VCaP (cell line): ENCODE measurements at regions not wholly inside any gene's neighbourhood (a gene's known extent, or its start where the extent isn't known, plus 50 kb on each side); places are given as distances from the start of the nearest gene placed in this dataset.

Experiments used
- H3K27ac ChIP-seq: fragments of 450-650 bp; 2 replicates; pipeline ENCODE4 v1.5.1; 2017
- CTCF ChIP-seq: fragments of 450-650 bp; conservative IDR thresholded peaks from 2 replicates; pipeline ENCODE4 v1.5.1; 2017; ENCODE audit warnings: mild to moderate bottlenecking, moderate library complexity

DNA sequence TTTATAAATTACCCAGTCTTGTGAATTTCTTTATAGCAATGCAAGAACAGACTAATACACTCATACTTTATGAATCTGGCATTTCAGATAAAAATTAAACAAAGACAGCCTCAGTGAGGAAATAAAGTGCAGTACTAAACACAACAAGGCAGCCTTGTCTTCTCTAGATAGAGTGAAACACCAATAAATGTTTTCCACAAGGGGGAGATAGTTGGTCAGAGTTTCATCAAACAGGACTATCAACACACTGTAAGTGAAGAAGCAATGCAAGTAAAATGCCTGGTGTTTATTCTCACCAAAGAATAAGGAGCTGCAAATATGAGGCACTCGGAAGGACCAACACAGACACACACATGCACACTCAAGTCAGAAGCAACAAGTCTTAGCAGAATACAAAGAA, 62.8 kb downstream of the FAM9B start:
- TF ChIP-seq CTCF, result peak; percentile 65
- no peak overlapping the region for H3K27ac ChIP-seq

- H3K27ac ChIP-seq, result no peak overlapping the region
- TF ChIP-seq CTCF, result no peak
Observed at GRCh38 chrX:8969378-8969777, 64.5 kb downstream of the FAM9B start.

- TF ChIP-seq CTCF, result no peak
- H3K27ac ChIP-seq, result no peak overlapping the region
Observed at GRCh38 chrX:8967461-8967860, 66.5 kb downstream of the FAM9B start.

- no peak overlapping the region for H3K27ac ChIP-seq
- TF ChIP-seq CTCF, result no peak
Observed at GRCh38 chrX:8960957-8961468, 72.9 kb downstream of the FAM9B start.

DNA sequence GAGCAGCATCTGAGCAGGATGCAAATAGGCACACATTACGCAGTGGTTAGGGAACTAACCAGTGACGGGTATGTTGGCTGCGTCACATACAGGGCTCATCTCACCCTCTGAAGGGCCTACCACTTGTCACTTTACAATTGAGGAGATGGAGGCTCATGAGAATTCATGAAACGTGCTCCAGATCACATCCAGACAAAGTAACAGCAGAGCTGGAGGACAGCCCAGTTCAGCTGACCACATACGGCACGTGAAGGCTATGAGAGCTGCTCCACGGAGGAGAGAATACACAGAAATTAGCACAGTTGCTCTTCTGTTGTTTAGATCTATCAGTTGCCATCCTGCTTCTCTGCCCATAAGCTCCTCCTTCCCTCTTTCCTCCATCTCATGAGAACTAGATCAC, 78.4 kb downstream of the FAM9B start:
- no peak overlapping the region for H3K27ac ChIP-seq
- no peak for TF ChIP-seq CTCF

DNA sequence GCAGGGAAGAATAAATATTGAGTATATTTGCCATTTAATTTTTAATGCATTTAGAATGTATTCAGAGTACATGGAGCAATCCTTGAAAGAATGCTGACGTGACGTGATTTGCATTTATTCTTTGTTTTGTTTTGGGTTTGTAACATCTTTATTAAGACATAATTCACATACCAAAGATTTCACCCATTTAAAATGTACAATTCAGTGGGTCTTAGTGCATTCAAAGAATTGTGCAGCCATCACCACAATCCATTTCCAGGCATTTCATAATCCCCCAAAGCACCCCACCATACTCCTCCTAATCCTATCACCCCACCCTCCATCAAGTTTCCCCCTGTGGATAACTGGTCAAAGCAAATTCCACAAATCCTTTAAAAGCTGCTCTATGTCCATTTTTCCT, 87.4 kb downstream of the FAM9B start:
- H3K27ac ChIP-seq, result no peak overlapping the region
- TF ChIP-seq CTCF, result no peak

DNA sequence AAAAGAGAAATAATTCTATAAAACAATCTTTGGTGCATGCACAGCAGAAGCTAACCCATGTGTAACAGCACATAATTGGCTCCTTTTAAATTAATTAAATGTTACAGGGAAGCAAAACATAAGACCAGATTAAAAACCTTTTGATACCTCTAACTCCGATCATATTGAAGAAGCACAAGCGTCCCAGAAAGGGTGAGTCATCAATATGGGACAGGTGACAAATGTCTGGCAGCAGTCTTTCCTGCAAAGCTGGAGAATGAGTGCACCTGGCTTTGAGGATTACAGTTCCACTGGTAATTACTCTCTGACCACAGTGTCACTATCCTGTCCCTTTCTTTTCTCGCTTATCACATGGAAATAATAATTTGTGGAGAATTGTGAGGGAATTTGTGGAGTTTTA, 94.6 kb downstream of the FAM9B start:
- no peak for TF ChIP-seq CTCF
- no peak overlapping the region for H3K27ac ChIP-seq

DNA sequence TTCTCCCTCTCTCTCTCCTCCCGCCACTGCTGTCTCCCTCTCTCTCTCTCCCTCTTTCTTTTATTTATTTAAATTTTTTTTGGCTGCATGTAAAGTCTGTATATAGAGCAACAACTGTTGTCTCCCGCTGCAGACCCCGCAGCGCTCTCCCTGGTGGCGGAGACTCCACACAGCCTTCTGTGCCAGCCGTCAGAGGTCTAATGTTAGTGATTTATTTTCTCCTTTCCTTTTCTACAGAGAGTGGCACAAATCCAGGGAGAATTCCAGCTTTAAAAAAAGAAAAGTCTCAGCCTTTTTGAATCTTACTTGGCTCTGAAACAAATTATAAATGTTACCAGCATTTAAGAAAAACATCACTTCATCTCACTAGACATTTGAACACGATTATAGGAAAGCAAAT, 106.2 kb downstream of the FAM9B start:
- H3K27ac ChIP-seq, result no peak overlapping the region
- no peak for TF ChIP-seq CTCF
